HT1080 (cell line): ENCODE measurements at regions not wholly inside any gene's neighbourhood (a gene's known extent, or its start where the extent isn't known, plus 50 kb on each side); places are given as distances from the start of the nearest gene placed in this dataset.

Source experiments
- DNase-seq: peaks from one replicate; pipeline ENCODE4 v3.0.0-alpha.2; 2015; ENCODE audit warnings: low read depth

- DNase-seq, result no peak
Observed at GRCh38 chr12:58138424-58138823, 197.1 kb downstream of the ATP23 start.

GRCh38 chr12:58139894-58140293, 198.5 kb downstream of the ATP23 start:
- no peak for DNase-seq

- no peak for DNase-seq
Observed at GRCh38 chr12:58140395-58140794, 199.0 kb downstream of the ATP23 start.

GRCh38 chr12:58142991-58143390, 201.6 kb downstream of the ATP23 start:
- no peak for DNase-seq

- DNase-seq, result no peak
Observed at GRCh38 chr12:58143498-58143995, 202.2 kb downstream of the ATP23 start.

- peak; percentile 39 for DNase-seq
Observed at GRCh38 chr12:58148405-58148804, 207.0 kb downstream of the ATP23 start.

DNA sequence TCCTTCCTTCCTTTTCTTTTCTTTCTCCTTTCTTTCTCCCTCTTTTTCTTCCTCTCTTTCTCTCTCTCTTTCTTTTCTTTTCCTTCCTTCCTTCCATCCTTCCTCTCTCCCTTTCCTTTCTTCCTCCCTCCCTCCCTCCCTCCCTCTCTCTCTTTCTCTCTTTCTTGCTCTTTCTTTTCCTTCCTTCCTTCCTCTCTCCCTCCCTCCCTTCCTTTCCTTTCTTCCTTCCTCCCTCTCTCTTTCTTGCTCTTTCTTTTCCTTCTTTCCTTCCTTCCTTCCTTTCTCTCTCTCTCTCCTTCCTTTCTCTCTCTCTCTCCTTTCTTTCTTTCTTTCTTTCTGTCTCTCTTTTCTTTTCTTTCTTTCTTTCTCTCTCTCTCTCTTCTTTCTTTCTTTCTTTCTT, 207.6 kb downstream of the ATP23 start:
- DNase-seq, result no peak

DNA sequence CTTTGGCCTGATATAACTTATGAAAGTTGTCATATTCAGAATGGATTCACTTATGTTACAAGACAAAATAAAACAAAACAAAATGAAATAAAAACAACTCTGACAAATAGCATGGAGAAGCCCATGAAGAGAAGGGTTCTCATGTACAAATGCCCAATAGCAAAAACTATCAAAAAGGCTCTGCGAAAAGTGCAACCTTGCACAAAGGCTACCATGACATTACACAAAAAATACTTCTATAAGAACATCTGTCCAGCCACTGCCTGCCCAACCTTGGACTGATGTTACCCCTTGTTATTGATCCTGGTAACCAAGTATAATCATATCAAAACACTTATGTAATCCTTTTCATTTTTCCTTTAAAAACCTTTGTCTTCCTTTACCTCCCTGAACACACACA, 213.0 kb downstream of the ATP23 start:
- DNase-seq, result no peak

DNA sequence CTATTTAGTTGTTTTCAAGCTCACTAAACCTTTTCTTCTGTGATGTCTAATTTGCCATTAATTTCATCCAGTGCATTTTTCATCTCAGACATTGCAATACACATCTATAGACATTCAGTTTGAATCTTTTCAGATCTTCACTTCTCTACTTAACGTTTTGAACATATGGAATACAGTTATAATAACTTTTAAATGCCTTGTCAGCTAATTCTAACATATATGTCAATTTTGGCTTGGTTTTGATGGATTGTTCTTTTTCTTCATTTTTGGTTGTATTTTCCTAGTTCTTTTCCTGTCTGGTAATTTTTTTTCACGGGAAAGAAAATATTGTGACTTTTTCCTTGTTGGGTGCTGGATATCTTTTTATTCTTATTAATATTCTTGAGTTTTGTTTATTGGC, 215.3 kb downstream of the ATP23 start:
- no peak for DNase-seq

- no peak for DNase-seq
Observed at GRCh38 chr12:58159941-58160340, 218.6 kb downstream of the ATP23 start.

DNA sequence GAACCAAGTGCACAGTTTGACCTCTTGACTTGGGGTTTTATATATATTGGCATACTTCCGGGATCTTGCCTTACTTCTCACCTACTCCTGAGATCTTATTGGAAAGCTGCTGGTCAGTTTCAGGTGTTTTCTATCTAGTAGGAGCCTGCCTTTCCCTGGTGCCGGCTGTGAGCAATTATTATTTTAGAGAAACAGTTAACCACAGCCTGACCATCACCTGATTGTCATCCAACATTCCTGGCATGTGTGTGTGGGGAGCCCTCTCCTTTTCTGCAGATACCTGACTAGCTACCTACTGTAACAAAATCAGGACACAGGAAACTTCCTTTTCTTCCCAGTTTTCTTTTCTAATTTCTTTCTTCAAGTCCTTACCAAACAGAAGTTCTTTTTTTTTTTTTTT, 220.4 kb downstream of the ATP23 start:
- no peak for DNase-seq

GRCh38 chr12:58163021-58163420, 221.7 kb downstream of the ATP23 start:
- no peak for DNase-seq

DNA sequence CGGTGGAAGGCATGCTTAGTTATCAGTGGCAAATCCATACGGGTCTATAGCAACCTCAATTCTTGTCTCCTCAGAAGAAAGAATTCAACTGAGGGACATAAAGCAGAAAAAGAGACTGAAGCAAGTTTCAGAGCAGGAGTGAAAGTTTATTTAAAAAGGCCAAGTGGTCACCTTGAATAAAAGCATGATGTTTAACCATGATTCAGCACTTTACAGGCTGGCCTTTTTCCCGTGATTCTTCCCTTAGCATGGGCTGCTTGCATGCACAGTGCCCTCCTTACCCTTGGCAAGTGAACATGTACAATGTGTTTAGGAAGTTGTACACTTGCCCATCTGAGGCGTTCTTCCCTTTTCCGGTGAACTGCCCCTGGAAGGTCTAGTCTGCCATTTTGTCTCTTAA, 225.3 kb downstream of the ATP23 start:
- DNase-seq, result no peak

DNA sequence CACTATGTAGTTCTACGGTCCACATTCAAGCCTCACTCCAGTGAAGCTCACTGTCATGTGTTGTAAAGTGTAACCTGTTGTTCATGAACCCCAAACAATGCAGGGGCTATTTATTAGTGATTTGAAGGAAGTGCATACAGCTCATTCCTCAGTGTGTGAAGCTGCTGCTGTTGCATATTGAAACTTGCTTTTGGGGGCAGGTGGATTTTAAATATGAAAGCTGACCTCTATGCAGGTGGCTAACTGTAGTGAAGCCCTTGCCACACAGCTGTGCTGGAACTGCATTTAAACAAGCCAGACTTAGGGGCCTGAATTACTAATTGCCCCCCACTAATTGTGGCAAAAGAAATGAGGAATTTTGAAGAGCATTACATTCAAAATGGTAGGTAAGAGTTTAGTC, 226.3 kb downstream of the ATP23 start:
- DNase-seq, result no peak

GRCh38 chr12:58169826-58170225, 228.5 kb downstream of the ATP23 start:
- no peak for DNase-seq

GRCh38 chr12:58171914-58172313, 230.5 kb downstream of the ATP23 start:
- no peak for DNase-seq

GRCh38 chr12:58172433-58173073, 231.2 kb downstream of the ATP23 start:
- no peak for DNase-seq

DNA sequence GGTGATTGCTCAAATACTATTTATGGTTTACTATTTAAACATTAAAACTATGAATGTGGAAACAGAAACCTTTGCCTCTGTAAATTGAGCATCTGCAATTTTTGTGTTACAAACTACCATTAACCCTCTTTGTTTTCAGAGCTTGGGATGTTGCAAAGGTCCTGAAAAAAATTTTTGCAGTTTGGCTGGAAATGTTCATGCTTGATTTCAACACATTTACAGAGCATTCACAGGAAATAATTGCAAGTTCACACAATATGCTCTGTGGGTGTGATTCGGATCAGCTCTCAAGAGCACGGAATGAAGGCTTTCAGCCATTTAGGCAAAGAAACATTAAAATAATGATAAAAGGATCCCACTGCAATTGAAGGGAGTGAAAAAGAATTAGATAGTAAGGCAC, 232.9 kb downstream of the ATP23 start:
- no peak for DNase-seq

DNA sequence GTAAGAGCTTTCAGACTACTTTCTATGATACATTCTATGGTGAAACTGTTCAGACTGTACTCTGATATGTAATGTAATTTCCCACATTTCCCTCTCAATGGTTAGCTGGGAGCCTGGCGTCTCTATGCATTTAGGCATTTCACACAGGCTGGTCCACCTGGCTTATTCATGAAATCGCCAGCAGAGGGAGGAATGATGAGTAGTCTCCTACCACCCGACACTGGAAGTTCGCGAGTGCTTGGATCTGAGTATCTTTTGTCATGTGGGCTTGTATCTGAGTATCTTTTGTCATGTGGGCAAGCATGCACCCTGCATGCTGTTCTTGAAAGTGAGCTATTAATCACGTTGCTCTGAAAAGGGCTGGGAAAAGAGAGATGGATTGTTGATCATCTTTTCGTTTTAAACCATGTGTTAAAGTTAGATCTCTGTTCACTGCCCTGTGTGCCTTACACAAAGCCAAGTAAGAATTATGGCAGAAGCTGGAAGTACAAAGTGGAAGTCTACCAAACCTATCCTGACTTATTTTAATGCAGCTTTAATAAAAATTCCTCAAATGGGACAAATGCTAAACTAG, 235.0 kb downstream of the ATP23 start:
- peak; percentile 32 for DNase-seq

- DNase-seq, result no peak
Observed at GRCh38 chr12:58177366-58177765, 236.0 kb downstream of the ATP23 start.

GRCh38 chr12:58184212-58184611, 242.8 kb downstream of the ATP23 start:
- DNase-seq, result no peak

DNA sequence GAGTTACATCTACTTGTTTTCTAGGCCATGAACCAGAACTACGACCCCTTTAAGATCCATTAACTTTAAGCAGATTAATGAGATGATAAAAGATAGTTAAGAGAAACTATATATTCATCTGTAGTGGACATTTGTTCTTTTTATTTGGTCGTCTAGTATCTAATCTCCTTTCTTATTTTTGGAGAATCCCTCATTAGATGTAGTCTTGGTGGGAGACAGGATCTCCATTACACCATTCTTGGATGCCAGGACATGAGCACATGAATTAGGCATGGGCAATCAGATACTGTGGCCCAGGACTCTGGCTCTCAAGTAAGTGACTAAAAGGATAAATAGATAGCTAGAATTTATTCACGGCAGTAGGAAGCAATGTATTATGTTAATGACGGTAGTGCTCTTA, 245.0 kb downstream of the ATP23 start:
- no peak for DNase-seq

DNA sequence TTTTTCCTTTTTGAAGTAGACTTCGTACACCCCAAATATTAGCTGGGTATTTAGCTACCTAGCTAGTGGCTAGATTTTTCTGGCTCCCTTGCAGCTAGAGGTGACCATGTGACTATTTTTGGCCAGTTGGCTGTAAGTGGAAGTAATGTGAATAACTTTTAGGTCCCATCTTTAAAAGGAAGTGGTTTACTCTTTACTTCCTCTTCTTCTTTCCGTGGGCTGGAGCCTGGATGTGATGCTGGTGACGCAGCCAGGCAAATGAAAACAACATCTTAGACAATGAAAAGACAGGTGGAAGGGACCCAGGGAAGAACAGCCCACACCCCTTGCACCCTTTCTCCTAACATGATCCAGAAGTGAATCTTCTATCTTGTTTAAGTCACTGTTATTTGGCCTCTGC, 245.5 kb downstream of the ATP23 start:
- no peak for DNase-seq

DNA sequence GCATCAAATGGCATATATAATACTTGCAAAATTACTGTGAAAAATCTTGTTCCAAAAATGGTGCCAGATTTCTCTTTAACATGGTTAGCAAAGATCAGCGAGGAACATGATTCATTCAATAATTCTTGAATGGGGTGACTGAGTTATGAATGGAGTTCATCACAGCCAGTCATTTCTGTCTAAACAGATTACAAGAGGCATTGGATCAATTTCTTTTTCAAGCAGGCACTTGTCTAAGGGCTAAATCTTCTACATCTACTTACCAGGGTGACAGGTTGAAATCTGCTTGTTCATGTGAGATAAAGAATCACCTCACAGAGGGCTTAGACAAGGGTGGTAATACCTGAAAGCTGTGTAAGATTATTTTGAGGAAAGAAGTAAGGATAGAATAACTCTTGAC, 247.7 kb downstream of the ATP23 start:
- no peak for DNase-seq
